Glutamatergic neuron (in vitro differentiated cells): ENCODE measurements at regions not wholly inside any gene's neighbourhood (a gene's known extent, or its start where the extent isn't known, plus 50 kb on each side); places are given as distances from the start of the nearest gene placed in this dataset.

Experiments used
- DNase-seq: peaks from one replicate; pipeline ENCODE4 v3.0.0; 2022
- H3K27ac Mint-ChIP-seq: one replicate; pipeline ENCODE4 v1.8.0; 2020; ENCODE audit warnings: mild to moderate bottlenecking, mixed read lengths, inconsistent platforms; ENCODE audit not compliant: unreplicated experiment
- H3K27me3 Mint-ChIP-seq: one replicate; pipeline ENCODE4 v1.8.0; 2020; ENCODE audit warnings: mild to moderate bottlenecking, moderate library complexity, mixed read lengths, inconsistent platforms; ENCODE audit not compliant: unreplicated experiment
- H3K36me3 Mint-ChIP-seq: one replicate; pipeline ENCODE4 v1.8.0; 2020; ENCODE audit warnings: mild to moderate bottlenecking, mixed read lengths, inconsistent platforms; ENCODE audit not compliant: unreplicated experiment
- H3K4me1 Mint-ChIP-seq: one replicate; pipeline ENCODE4 v1.8.0; 2020; ENCODE audit warnings: mild to moderate bottlenecking, low read depth, mixed read lengths, inconsistent platforms; ENCODE audit not compliant: unreplicated experiment
- H3K4me3 Mint-ChIP-seq: one replicate; pipeline ENCODE4 v1.8.0; 2020; ENCODE audit warnings: mild to moderate bottlenecking, mixed read lengths, inconsistent platforms; ENCODE audit not compliant: unreplicated experiment
- H3K9me3 Mint-ChIP-seq: one replicate; pipeline ENCODE4 v1.8.0; 2020; ENCODE audit warnings: mild to moderate bottlenecking, moderate library complexity, mixed read lengths, inconsistent platforms; ENCODE audit not compliant: unreplicated experiment
- CTCF ChIP-seq: fragments of 200-600 bp; sonication (generic); IDR thresholded peaks from one replicate; pipeline ENCODE4 v1.5.0; 2021; ENCODE audit not compliant: partially characterized antibody, unreplicated experiment

- Mint-ChIP-seq H3K36me3 (no peaks in the 10 kb centered on the region), H3K4me1 (peaks cover 43% of the 10 kb centered on the region), H3K9me3 (peaks cover 12% of the 10 kb centered on the region), H3K4me3 (peak overlapping the region; percentile 55), H3K27ac (no peak overlapping the region), H3K27me3 (peaks cover 10% of the 10 kb centered on the region)
- TF ChIP-seq CTCF, result no peak
- peak; percentile 47 for DNase-seq
These were observed 65.9 kb upstream of the SH3RF3 start for GRCh38 chr2:109062859-109063700.

GRCh38 chr2:109062145-109062858 is 66.7 kb upstream of the SH3RF3 start:
- no peaks in the 10 kb centered on the region for H3K36me3 Mint-ChIP-seq
- TF ChIP-seq CTCF, result no peak
- H3K27me3 Mint-ChIP-seq, result peaks cover 7% of the 10 kb centered on the region
- H3K4me1 Mint-ChIP-seq, result peaks cover 36% of the 10 kb centered on the region
- H3K4me3 Mint-ChIP-seq, result peak overlapping the region; percentile 59
- DNase-seq, result no peak
- peak overlapping the region; percentile 59 for H3K27ac Mint-ChIP-seq
- H3K9me3 Mint-ChIP-seq, result peaks cover 9% of the 10 kb centered on the region

- no peak for TF ChIP-seq CTCF
- H3K27me3 Mint-ChIP-seq, result peaks cover 7% of the 10 kb centered on the region
- H3K4me1 Mint-ChIP-seq, result peaks cover 34% of the 10 kb centered on the region
- no peaks in the 10 kb centered on the region for H3K36me3 Mint-ChIP-seq
- DNase-seq, result no peak
- peak overlapping the region; percentile 59 for H3K4me3 Mint-ChIP-seq
- H3K9me3 Mint-ChIP-seq, result peaks cover 8% of the 10 kb centered on the region
- peak overlapping the region; percentile 59 for H3K27ac Mint-ChIP-seq
These were observed 67.3 kb upstream of the SH3RF3 start for GRCh38 chr2:109061736-109062135.

GRCh38 chr2:109060496-109060895 is 68.5 kb upstream of the SH3RF3 start:
- no peak overlapping the region for H3K27ac Mint-ChIP-seq
- peaks cover 2% of the 10 kb centered on the region for H3K9me3 Mint-ChIP-seq
- TF ChIP-seq CTCF, result no peak

More at GRCh38 chr2:109060496-109060895, 68.5 kb upstream of the SH3RF3 start:
- H3K27me3 Mint-ChIP-seq, result peaks cover 2% of the 10 kb centered on the region
- no peak for DNase-seq
- no peaks in the 10 kb centered on the region for H3K36me3 Mint-ChIP-seq
- H3K4me3 Mint-ChIP-seq, result no peak overlapping the region
- H3K4me1 Mint-ChIP-seq, result peaks cover 29% of the 10 kb centered on the region
